ENCODE measurements at regions not wholly inside any gene's neighbourhood (a gene's known extent, or its start where the extent isn't known, plus 50 kb on each side); places are given as distances from the start of the nearest gene placed in this dataset.

DNA sequence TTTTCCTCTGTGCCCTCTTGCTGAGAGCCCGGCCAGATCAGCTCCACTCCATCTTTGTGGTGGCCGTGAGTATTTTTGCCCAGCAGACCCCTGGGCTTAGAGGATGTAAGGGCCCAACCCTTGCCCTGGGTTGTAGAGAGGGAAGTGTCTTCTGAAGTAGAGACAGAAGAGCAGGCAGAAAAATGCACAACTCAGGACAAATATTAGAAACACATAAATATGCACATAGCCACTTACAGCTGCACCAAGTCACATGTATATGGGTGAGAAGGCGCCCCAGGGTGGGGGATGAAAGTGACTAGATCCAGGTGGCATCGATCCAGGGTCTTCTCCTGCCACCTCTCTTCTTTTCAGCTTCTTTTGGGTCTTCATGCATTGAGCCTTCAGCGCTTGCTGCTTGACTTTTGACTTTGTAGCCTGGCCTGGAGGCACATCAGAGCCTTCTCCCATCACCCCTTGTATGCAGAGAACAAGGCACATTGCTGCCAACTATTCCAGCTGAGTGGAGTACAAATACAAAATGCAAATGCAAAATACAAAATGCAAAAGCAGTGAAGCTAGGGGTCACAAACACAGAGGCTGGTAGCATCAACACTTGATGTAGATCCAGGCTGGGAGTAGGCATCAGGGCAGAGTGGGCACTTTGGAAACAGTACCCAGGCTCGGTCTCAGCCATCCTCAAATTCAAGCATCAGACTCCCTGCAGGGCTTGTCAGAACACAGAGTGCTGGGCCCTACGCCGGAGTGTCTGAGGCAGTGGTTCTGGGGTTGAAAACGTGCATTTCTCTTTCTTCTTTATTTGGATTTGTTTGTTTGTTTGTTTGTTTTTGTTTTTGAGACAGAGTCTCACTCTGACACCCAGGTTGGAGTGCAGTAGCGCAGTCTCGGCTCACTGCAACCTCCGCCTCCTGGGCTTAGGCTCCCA, 133.0 kb downstream of the ASB7 start:
- FAIRE-seq = no peak

GRCh38 chr15:100737214-100737613, 134.8 kb downstream of the ASB7 start:
- no peak for FAIRE-seq

DNA sequence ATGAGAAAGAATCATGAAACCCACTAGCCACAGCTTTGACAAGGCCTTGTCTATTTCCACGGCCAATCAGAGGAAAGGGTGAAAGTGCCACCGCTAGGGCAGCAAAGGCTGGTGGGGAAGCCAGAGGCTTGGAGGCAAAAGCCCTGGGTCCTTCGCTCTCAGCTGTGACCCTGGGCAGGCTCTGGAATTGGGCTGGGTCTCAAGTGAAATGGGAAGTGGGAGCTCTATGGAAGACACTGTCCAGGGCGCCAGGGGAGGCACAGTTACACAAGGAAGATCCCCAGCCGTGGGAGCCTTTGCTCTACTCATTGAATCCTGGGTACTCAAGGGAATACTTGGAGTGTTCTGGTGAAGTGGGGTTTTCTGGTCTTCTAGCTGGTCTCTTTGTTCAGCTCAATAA, 136.2 kb downstream of the ASB7 start:
- FAIRE-seq = no peak

DNA sequence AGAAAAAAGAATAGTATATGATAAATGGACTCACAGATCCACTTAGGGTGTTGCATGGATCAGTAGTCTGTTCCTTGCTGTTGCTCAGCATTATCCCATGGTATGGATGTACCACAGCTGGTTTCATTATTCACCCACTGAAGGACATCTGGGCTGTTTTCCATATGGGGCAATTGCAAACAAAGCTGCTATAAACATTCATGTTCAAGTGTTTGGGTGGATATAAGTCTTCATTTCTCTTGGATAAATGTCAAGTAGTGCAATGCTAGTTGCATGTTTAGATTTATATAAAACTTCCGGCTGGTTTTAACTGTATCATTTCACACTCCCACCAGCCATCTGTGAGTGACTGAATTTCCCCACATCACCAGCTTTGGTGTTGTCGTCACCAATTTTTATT, 137.7 kb downstream of the ASB7 start:
- FAIRE-seq = no peak

DNA sequence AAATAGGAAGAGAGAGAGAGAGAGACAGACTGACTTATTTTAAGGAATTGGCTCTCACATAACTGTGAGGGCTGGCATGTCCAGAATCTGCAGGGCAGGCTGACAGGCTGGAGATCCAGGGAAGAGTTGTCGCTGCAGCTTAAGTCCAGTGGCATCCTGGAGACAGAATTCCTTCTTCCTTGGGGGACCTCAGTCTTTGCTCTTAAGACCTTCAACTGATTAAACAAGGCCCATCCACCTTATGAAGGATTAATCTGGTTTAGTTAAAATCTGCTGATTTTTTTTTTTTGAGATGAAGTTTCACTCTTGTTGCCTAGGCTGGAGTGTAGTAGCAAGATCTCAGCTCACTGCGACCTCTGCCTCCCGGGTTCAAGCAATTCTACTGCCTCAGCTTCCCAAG, 128.0 kb upstream of the ALDH1A3 start:
- no peak for FAIRE-seq

- no peak for FAIRE-seq
Measured at GRCh38 chr15:100753503-100753902, 126.1 kb upstream of the ALDH1A3 start.

GRCh38 chr15:100757661-100758060, 122.0 kb upstream of the ALDH1A3 start:
- FAIRE-seq = no peak

- no peak for FAIRE-seq
Measured at GRCh38 chr15:100758555-100758954, 121.1 kb upstream of the ALDH1A3 start.

GRCh38 chr15:100759106-100759505, 120.5 kb upstream of the ALDH1A3 start:
- FAIRE-seq = peak; percentile 68

DNA sequence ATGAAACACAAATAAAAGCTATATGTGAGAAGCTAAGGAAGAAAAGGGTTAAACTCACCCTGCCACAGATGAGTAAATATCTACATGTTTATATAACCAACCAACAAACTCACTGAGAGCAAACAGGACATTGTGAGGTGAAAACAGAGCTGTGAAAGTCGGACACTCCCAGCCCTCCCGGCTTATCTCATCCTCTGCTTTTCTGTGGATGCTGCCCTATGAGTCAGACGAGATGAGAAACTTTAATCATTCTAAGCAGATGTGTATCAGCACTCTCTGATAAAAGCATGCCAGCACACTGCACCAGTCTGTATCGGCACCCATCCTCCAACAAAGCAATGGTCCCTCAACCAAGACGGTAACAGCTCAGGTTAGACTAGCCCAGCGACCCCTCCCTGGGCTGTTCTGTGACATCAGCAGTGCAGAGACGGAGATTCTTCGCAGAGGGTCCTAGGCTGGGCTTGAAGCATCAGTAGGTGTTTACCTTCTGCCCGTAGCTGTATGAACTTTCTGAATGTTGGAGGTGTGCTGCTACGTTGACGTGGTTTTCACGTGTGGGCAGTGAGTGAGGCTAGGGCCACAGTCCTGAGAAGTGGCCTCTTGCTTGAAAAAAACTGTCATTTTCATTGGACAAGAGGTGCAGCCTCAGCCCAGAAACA, 119.8 kb upstream of the ALDH1A3 start:
- no peak for FAIRE-seq

GRCh38 chr15:100760357-100760903, 119.2 kb upstream of the ALDH1A3 start:
- FAIRE-seq = no peak

DNA sequence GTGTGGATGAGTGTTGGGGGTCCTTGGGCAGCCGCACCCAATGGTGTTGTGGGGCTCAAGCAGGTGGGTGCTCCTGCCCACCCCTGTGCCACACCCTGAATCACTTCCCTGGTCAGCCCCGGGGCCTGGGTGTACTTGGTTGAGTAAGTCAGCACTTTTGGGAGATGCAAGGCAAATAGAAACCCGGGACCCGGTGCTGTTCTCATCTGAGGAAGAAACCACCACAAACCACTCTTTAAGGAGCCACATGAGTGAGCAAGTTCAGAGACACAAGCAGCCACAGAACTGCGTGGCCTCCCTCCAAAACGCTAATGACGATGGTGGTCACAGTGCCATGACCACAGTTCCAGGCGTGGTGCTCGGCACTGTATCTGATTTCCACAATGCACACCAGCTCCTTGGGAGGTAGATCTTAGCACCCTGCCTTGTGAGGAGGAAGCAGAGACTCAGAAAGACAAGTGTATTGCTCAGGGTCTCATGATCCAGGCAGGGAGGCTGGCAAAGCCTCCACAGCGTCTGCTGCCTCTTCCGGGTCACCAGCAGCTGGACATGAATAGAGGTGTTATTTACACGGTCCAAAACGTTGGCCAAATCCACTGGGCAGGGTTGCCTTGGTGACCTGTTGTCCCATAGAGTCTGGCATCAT, 118.2 kb upstream of the ALDH1A3 start:
- FAIRE-seq = no peak

GRCh38 chr15:100762289-100762688, 117.3 kb upstream of the ALDH1A3 start:
- FAIRE-seq = no peak

DNA sequence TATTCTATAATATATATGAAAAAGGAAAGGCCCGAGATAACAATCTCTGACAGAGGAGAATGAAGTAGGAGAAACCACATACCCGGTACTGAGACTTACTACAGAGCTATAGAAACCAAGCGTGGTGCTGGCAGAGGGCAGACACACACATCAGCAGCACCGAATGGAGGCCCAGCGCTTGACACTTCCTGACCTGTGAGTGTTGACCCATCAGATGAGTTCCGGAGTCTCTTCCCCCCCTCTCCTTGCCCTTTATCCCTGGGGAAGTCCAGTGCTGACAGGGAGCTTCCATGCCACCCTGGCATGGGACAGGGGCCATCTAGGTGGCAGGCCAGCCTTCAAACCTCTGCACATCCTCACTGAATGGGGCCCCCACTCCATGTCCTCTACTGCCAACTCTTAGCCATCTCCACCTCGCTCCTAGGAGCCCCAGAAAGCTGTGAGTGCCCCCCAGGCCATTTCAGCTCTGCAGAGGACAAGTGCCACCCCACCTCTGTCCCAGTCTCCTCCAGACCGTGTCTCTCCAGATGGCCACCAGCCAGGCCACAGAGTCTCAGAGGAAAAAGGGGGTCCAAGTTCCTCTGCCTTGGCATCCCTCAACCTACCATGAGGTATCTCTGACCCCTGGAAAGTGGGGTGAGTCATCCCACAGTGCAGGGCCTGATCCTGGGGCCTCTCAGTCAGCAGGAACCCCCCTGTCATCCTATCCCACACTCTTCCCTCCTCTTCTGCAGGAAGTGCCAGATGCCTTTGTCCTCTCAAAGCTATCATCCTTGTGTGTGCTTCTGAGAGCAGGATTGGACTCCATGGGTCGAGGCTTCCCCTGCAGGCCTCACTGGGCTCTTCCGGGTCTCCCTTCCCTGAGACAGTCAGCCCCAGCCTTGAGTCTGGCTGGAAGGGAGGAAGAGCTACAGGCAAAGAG, 116.5 kb upstream of the ALDH1A3 start:
- no peak for FAIRE-seq

- FAIRE-seq = no peak
Measured at GRCh38 chr15:100763835-100764750, 115.5 kb upstream of the ALDH1A3 start.

DNA sequence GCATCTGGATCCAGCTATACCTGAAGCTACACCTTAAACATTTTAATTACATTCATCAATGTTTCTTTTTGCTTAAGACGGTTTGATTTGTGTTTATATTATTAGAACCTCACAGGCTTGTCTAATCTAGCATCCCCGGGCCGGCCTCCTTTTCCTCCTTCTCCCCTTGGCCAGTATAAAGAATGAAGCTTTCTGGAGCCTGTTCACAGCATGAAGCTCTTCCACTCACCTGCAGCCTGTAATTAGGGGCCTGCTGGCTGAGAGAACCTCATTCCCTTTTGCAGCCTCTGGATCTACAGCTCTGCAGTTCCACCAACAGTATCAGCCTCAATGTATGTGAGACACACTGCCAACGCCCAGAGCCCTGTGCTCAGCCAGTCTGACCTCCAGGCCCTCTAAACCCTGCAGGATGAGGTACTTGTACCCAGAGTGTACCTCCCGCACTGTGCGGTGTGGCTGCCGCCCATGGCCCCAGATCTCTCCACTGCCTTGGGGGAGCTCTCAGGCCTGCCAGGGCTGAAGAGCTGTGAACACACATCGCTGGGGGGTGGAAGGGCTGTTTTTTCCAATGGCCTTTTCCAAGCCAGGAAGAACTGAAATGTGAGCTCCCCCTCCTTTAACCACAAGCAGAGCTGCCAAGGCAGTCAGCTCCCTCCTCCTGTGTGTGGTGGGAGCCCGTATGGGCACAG, 114.7 kb upstream of the ALDH1A3 start:
- no peak for FAIRE-seq

DNA sequence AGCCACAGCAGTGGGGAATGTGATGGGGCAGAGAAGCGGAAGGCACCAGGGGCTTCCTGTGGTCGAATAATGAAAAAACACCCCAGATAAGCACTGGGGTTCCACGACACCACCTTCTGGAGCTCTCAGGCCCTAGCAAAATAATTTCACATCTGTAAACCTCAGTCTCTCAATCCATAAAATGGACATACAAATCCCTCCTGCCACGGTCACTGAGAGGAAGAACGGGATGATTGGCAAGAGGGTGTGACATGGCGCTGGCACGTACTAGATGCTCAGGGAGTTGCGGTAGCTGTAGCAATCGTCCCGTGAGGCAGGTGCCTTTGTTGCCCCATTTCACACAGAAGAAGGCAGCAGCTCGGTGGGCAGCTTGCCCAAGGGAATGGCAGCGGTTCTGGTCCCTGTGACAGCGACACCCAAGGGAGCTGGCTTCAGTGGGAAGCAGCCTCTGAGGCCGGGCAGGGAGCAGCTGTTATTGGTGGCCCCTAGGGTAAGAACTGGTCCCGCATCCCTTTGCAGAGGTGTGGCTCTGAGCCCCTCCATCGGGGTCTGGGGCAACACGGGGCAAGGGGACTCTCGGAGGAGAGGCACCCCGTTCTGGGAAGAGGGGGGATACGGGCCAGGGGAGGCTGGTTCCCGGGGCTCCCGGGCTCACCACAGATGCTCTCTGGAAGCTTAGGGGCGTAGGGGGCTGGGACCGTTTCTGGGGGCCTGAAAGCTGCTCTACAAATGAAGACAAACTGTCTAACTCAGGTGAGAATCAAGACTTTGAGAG, 114.0 kb upstream of the ALDH1A3 start:
- no peak for FAIRE-seq

DNA sequence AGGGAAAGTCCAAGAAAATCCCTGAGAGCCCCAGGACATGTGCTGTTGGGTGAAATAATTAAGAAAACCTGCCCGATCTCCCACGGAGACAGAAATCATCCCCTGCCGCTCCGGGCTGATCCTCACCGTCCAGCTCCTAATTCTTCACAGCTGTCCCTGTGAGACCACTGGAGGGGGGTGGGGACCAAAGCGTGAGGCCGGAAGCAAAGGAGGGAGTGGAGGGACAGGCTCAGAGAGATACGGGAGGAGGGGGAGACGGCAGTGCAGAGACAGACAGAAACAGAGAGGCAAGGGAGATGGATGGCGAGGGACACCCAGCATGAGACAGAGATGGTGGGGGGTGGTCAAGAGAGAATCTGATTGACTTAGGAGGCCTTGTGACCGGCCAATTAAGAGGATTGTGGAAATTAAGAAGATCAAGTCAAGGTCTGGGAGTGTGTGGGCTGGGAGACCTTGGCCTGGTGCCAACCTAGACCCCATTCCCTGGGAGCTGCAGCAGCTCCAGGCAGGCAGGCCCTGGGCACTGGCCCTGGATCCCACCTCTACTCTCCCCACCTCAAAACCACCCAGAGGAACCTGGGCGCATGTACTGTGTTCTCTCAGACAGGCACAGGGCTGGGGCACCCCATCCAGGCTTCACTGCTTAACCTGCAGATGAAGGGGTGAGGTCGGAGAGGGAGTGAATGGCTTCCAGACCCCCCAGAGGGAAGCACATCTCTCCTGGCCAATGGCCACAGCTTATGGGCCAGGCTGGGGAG, 113.2 kb upstream of the ALDH1A3 start:
- no peak for FAIRE-seq

Measured in endometrium (tissue), 2 donors.